HG03342 (cell line): ENCODE measurements at regions not wholly inside any gene's neighbourhood (a gene's known extent, or its start where the extent isn't known, plus 50 kb on each side); places are given as distances from the start of the nearest gene placed in this dataset.
"Not testable (repeated sequence)": the region's sequence is repeated elsewhere in the genome, so short reads cannot be mapped to it uniquely, and the experiment has no call there.

Experiments
- ATAC-seq: cut with Tn5 transposase; IDR thresholded peaks from one replicate; pipeline ENCODE4 v1.9.1; 2021; ENCODE audit warnings: mild to moderate bottlenecking, moderate library complexity; ENCODE audit not compliant: unreplicated experiment

- ATAC-seq, result no peak
These were observed 53.6 kb upstream of the RPRM start for GRCh38 chr2:153532140-153532539.

GRCh38 chr2:153533803-153534202, 55.2 kb upstream of the RPRM start:
- ATAC-seq, result not testable (repeated sequence)

GRCh38 chr2:153534590-153534989, 56.0 kb upstream of the RPRM start:
- not testable (repeated sequence) for ATAC-seq

DNA sequence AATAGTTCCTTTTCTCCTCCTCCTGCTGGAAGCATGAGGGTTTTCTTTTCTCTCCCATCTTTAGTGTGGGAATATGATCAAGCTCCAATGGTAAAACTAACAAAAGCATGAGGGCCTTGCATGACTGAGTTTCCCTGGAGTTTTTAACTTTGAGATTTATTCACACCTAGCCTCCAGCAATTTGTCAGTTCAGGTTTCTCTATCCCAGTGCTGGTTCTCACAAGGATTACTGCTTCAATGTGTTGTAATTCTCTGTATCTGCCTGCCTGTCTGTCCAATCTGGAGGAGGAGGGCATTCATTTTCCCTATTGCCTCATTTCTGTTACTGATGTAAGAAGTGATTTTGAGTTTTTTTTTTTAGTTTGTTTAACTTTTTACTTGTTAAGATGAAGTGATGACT, 57.6 kb upstream of the RPRM start:
- no peak for ATAC-seq

GRCh38 chr2:153538102-153538501, 59.5 kb upstream of the RPRM start:
- not testable (repeated sequence) for ATAC-seq

- ATAC-seq, result no peak
These were observed 65.1 kb upstream of the RPRM start for GRCh38 chr2:153543635-153544071.

GRCh38 chr2:153546358-153546757, 67.8 kb upstream of the RPRM start:
- ATAC-seq, result no peak

- no peak for ATAC-seq
These were observed 70.0 kb upstream of the RPRM start for GRCh38 chr2:153548536-153548935.

DNA sequence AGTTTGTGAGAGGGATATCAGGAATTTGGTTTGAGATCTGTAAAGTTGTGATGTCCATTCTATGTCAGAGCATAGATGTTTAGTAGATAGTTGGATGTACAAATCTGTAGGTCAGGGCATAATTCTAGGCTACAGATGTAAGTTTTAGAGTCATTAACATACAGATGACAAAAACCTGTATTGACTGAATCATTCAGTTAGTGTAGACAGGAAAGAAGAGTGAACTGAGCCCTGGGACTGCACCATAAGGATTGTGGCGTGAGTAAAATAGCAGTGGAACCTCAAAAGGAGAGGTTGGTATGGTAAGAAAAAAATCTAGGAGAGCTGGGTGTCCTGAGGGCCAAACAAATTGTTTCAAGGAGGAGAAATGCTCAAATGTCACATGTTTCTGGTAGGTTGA, 73.1 kb upstream of the RPRM start:
- no peak for ATAC-seq

DNA sequence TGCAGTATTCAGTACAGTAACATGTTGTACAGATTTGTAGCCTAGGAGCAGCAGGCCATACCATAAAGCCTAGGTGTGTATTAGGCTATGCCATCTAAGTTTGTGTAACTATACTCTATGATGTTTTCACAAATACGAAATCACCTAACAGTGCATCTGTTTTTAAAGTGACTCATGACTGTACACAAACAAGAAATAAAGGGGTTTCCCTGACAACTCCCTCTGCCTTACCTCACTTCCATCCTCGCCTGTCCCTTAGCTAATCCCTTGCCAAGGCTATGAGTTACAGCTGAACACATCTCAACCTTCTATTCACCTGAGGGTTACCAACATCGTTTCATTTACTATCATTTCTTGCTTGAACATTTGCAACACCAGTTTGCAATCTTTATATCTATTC, 78.6 kb upstream of the RPRM start:
- ATAC-seq, result no peak

GRCh38 chr2:153557714-153558113, 79.2 kb upstream of the RPRM start:
- ATAC-seq, result no peak

DNA sequence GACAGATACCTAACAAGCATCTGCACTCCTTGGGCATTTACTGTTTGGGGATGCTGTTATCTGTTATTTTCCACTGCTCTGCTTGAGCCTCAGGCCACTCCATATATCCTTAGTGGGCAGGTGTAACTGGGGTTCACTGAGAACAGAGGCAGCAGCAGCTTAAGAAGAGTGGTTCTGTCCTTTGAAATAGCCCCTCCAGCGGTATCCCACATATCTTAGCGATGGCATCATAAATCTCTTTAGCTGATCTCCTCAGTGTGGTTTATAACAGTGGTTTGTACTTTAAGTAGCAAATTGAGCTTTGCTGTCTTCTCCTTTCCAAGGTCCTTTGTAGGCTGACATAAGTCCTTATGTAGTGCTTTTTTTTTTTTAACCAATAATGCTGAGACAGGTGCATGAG, 79.7 kb upstream of the RPRM start:
- no peak for ATAC-seq

GRCh38 chr2:153567367-153567766, 88.8 kb upstream of the RPRM start:
- ATAC-seq, result no peak

DNA sequence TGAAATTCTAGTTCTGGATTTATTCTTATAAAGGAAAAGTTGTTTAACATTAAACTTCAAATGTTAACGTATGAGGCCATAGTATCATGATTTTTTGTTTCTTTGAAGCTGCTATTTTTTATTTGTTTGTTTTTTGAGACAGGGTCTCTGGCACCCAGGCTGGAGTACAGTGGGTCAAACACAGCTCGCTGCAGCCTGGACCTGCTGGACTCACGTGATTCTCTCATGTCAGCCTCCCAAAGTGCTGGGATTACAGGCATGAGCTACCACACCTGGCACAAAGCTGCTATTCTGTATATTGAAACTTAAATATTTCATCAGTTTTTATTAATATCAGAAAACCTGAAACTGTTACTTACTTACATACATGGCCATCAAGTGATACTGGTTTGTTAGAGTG, 89.5 kb upstream of the RPRM start:
- no peak for ATAC-seq

- peak; percentile 63 for ATAC-seq
These were observed 96.8 kb upstream of the RPRM start for GRCh38 chr2:153575171-153575853.

DNA sequence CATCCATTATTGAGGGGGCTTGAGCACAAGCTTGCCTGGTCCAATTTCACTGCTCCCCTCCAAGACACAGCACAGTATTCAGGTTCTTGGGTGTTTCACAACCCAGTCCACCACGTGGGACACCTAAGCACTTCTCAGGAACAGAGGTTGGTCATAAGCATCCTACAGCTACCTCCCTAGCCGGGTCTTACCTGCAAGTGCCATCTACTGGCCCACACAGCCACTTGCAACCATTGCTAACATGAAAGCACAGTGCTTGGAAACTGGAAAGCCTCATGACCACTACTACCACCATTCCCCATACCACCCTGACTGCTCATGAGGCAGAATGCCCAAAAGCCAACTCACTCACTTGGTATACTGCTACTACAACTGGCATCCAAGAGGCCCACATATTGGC, 105.7 kb upstream of the RPRM start:
- ATAC-seq, result no peak

DNA sequence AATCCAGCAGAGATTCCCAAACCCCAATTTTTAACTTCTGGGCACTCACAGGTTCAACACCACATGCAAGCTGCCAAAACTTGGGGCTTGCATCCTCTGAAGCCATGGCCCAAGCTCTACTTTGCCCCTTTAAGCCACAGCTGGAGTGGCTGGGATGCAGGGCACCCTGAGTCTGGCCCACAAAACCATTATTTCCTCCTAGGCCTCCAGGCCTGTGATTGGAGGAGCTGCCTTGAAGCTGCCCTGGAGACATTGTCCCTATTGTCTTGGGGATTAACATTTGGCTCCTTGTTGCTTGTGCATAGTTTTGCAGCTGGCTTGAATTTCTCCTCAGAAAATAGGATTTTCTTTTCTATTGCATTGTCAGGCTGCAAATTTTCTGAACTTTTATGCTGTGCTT, 109.8 kb upstream of the RPRM start:
- no peak for ATAC-seq

DNA sequence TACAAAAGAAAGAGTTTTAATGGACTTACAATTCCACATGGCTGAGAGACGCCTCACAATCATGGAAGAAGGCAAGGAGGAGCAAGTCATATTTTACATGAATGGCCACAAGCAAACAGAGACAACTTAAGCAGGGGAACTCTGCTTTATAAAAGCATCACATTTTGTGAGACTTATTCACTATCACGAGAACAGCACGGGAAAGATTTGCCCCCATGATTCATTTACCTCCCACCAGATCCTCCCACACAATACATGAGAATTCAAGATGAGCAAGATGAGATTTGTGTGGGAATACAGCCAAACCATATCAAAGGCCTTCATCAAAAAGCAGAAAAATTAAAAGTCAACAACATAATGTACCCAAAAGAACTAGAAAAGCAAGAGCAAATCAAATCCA, 111.0 kb upstream of the RPRM start:
- no peak for ATAC-seq

DNA sequence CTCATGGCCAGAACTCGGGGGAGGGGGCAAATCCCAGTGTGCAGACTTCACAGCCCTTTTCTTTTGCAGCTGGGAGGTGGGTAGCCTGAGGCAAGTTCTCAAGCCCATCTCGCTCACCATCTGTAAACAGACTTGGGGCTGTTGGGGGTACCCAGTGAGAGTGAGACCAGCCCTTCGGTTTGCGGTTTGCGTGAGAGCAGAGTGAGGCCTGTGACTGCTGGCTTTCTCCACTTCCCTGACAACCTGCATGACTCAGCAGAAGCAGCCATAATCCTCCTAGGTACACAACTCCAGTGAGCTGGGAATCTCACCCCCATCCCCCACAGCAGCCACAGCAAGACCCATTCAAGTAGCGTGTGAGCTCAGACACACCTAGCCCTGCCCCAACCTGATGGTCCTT, 114.5 kb upstream of the RPRM start:
- not testable (repeated sequence) for ATAC-seq

- no peak for ATAC-seq
These were observed 117.4 kb upstream of the RPRM start for GRCh38 chr2:153595939-153596338.

DNA sequence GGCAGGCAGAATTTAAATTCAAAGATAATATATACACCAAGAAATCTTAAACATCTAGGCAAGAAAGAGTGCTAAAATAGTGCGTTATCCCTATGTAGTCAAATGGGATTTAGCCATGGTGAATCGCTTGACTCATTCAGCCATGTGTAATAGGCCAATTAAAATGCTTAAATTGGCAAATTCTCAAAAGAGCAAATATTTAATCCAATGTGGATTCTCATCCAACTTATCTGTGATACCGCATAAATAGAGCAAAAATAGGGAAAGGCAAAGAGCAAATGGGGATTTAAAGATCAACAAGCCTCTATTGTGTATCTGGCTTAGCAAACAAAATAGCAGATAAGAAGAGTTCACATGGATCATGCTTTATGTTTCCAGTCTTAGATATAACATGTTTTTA, 123.2 kb upstream of the RPRM start:
- ATAC-seq, result no peak

- ATAC-seq, result no peak
These were observed 125.6 kb upstream of the RPRM start for GRCh38 chr2:153604133-153604532.

DNA sequence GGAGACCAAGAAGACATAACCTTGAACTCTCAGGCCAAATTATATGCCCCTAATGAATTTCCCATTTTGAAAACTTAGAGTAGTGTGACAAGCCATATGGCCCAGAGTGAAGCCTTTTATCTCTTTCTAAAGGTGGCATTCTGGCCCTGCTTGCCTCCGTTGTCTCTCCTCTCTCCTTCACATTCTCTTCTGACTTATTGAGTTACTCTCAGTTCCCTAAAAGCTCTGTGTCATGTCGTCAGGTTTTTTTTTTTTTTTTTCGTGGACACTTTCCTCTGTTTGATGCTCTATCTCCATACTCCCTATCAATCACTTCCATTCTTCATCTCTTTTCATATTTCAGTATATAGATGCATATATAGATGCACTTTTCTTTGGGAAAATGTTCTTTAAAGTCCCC, 128.1 kb upstream of the RPRM start:
- no peak for ATAC-seq
